ENCODE measurements at regions not wholly inside any gene's neighbourhood (a gene's known extent, or its start where the extent isn't known, plus 50 kb on each side); places are given as distances from the start of the nearest gene placed in this dataset.
A peak's percentile ranks its signal among the peaks of the same experiment; 100 is the strongest.

- DNase-seq = no peak
Observed at GRCh38 chr5:171509467-171509866, 90.0 kb downstream of the FGF18 start.

- DNase-seq = no peak
Observed at GRCh38 chr5:171512397-171512796, 93.0 kb downstream of the FGF18 start.

DNA sequence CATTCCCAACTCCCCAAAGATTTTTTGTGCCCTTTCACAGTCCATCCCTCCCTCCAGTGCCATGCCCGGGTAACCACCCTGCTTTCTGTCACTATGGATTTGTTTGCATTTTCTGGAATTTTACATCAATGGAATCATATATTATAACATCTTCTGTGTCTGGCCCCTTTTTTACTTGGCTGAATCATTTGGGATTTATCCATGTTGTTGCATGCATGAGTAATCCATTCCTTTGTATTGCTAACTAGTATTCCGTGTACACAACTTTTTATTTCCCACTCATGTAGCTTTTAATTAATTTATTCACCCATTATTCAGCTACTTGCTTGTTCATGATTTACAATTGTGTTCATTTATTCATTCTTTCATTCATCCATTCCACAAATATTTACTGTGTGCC, 94.1 kb downstream of the FGF18 start:
- DNase-seq = no peak

- no peak for DNase-seq
Observed at GRCh38 chr5:171518916-171519315, 99.5 kb downstream of the FGF18 start.

GRCh38 chr5:171520300-171521174, 101.1 kb downstream of the FGF18 start:
- peak; percentile 45 for DNase-seq

DNA sequence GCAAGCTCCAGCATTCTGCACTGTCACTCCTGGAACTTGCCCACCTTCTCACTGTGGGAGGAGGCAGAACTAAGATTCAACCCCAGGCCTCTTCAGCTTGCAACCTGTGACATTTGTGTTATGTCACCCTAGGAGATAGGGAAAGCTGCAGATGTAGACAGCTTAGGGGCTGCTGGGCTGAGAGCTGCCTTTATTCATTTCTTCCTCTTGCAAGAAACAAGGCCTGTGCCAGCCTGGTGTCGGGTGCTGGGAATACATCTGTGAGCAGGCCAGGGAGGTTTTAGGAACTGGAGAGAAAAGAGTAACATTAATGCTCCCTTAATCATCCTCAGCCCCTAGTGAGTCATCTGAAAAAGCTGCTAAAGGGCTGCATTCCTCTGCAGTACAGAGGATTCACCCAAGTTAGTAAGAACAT, 101.8 kb downstream of the FGF18 start:
- peak; percentile 46 for DNase-seq

DNA sequence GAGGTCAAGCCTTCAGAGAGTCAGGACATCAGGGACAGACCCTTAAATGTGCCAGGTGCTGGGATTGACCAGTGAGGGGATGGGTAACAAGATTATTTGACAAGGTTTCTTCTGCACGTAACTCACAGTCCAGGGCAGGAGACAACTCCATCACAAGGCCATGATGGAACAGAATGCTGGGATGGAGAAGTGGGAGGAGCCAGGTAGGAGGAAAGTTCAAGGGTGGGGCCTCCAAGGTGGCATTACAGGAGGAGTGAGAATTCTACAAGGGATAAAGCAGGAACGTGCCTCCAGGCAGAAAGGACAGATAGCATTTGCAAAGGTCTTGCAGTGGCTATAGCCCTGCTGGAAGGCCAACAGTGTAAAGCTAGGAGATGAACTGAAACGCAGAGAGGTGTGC, 102.2 kb downstream of the FGF18 start:
- no peak for DNase-seq

- no peak for DNase-seq
Observed at GRCh38 chr5:171523781-171524180, 104.3 kb downstream of the FGF18 start.

DNA sequence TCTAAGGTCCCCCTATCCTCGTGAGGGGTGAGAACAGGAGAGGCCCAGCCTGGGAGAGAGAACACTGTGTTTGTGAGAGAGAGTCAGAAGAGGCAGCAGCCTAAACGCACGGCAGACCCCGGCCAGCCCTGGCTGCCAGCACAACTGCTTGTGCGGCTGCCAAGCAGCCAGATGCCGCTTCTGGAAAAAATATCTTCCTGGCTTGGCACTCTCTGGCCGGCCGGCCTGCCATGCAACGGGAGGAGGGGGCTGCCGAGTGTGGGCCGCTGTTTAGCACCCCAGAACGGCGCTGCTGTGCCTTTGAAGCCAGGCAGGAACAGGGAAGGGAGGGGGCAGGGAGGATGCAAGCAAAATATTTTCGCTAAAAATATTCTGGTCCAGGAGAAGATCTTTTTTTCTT, 105.0 kb downstream of the FGF18 start:
- no peak for DNase-seq

GRCh38 chr5:171525085-171525484, 105.6 kb downstream of the FGF18 start:
- DNase-seq = no peak

- no peak for DNase-seq
Observed at GRCh38 chr5:171528036-171528435, 108.6 kb downstream of the FGF18 start.

DNA sequence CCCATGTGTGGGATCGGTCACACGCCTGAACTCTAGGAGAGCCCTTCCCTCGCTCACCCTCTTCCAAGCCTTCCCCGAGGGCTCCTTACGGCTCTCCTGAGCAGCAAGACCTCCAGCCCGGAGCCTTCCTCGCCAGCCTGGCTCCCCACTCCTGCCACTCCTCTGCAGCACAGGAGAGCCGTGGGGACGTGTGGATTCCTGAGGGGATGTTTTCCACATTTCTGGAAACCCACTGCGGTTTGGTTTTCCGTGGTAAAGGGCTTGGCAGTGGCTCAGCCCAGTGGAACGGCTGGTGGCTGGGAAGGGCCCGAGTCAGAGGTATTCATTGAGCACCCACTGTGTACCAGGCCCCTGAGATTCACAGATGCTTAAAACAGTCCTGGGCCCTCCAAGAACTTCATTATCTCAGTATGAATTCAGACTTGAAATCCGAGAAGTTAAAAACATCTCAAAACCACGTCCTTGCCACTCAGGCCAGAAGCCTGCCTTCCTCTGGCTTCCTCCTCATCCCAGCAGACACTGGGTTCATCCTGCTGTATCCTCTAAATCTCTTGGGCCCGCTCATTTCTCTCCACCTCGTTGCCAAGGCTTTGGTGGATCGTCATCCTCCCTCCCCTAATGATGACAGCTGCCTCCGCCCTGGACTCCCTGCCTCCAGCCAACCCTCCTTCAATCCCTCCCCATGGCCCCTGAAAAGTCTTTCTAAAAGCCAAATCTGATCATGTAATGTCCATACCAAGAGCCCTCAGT, 109.6 kb downstream of the FGF18 start:
- no peak for DNase-seq

GRCh38 chr5:171531638-171532037, 112.2 kb downstream of the FGF18 start:
- no peak for DNase-seq

DNA sequence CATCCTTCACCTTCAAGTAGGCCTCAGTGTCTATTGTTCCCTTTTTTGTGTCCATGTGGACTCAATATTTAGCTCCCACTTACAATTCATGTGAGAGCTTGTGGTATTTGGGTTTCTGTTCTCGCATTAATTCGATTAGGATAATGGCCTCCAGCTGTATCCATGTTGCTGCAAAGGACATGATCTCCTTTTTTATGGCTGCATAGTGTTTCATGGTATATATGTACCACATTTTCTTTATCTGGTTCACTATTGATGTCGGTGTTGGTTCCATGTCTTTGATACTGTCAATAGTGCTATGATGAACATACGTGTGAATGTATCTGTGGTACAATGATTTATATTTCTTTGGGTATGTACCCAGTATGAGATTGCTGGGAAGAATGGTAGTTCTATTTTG, 113.7 kb downstream of the FGF18 start:
- no peak for DNase-seq

DNA sequence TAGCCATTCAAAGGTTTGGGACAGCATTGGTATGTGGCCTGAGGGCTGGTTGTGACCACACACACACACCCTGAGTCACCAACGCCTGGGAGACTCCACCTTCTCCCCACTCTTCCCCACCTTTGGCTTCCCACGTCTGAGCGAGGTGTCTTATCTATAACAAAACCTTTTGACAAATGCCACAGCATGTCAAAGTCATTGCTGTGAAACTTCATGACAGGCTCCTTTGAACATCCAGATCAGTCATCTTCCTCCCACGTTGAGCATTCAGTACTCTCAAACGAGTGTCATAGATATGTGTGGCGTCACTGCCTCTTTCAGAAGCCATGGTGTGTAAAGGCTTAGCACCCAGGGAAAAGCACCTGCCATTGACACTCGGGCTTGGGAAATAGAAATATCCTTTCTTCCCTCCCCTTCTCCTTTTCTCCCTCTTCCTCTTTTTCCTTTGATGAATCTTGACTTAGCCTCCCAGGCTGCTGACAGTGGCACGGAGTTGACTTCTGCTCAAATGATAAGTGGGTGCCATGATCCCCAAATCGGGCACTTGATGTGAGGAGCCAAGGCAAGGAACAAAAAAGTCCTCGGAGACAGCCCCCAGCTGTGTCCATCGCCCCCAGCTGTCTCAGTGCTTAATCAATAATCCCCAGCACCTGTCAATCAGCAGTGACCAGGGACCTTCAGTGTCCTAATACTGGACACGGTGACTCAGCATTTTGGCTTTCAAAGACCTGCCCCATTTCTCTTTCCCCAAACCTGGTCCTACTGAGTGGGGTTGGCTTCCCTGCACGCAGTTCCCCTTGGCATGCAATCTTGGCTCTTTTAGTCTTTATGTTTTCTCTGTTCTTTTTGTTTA, 114.8 kb downstream of the FGF18 start:
- DNase-seq = no peak

DNA sequence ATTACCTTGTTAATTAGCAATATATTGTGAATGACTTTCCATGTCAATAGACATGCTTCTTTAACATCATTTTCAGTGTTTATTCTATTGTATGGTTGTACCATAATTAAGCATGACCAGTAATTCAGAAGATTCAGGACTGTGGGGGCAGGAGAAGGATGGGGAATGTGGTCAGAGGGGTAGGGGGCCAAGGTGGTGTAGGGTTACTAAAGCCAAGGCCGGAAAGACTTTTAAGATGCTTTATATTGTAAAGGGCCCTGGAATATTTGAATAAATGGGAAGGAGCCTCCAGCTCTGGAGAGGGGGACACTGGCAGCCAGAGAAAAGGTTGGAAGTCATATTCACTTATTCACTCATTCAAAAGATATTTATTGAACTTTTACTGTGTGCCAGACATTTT, 115.7 kb downstream of the FGF18 start:
- DNase-seq = no peak

DNA sequence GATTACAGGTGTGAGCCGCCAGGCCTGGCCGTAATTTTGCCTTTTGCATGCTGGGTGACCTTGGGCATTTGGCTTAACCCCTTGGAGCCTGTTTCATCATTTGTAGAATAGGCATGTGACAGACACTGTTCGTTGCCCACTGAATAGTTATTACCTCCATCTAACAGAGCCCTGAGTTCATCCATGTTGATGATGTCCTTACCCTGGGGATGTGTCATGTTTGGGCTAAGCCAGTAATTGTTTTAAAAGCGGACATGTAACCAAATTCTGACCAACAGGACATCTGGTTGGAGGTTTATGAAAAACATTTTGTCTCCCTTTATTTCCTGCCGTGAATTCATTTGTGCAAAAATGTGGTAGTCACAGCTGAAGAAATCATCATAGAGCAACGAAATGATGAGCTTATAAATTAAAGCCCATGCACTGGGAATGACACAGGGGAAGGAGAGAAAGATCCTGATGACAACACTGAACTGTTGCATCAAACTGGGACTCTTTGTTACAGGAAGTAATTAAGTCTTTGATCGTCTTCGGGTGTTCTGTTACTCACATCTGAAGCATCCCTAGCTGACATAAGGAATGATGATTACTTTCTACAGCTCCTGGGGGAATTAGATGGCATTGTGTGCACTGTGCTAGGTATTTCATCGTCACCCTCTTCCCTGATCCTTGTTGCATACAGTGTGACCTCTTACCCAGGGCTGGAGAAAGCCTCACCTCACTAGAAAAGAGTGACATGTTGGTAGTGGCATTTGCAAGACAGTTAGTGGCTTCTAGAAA, 117.8 kb downstream of the FGF18 start:
- DNase-seq = no peak

DNA sequence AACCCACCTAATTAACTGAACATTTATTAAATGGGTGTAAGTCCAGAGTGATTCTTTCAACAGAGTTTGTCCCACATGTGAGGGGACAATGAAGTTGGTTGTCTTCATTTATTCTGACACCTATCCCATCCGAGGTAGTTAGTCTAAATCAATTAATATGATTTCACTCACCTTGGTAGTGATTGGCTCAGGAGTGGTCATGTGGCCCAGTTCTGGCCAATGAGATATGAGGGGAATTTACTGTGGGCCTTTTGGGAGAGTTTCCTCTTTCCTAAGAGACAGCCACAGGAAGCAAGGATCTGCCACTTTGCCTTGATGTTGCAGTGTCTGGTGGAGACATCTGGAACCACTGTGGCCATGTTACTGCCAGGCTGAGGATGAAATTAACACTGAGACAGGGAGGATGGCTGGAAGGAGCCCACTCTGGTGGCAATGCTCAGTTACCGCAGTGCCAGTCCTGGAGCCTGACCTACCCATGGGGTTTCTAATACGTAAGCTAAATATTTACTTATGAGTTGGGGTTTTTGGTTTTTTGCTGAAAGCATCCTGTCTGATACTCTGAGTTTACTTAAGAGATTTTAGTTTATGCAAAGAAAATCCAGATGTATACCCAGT, 118.6 kb downstream of the FGF18 start:
- DNase-seq = no peak

- DNase-seq = no peak
Observed at GRCh38 chr5:171538681-171539080, 119.2 kb downstream of the FGF18 start.

GRCh38 chr5:171540865-171541264, 121.4 kb downstream of the FGF18 start:
- no peak for DNase-seq

DNA sequence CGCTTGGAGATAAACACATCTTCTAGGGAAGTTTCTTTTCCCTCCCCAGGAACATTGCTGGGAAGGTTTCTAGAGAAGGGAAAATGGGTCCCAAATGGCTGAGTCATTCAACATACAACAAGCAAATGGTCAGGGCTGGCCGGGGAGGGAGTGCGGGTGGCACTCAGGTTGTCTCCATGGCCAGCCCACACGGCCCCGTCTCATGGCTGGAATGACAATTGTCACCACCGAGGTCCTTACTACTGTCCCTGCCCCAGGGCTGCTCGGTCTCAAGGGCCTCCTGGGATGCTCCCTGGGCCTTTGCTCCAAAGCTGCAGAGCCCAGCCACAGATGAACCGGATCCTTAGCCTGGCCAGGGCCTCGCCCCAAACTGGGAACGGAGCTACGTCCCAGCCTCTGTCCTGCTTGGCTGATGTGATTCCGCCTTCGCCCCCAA, 121.9 kb downstream of the FGF18 start:
- DNase-seq = no peak
